ENCODE measurements at regions not wholly inside any gene's neighbourhood (a gene's known extent, or its start where the extent isn't known, plus 50 kb on each side); places are given as distances from the start of the nearest gene placed in this dataset.

- H3K9me3 Mint-ChIP-seq (ENCODE audit: unreplicated experiment): no peaks in the 10 kb centered on the region
- H3K4me2 ChIP-seq (ENCODE audit: low read length): no peak overlapping the region
- H3K9me3 ChIP-seq (ENCODE audit: insufficient read depth, low read depth, low read length): no peaks in the 10 kb centered on the region
- H3K36me3 ChIP-seq (ENCODE audit: insufficient read depth, low read length): no peaks in the 10 kb centered on the region
- H3K4me3 ChIP-seq (ENCODE audit: insufficient read depth, low read depth, low read length): no peak overlapping the region
- H3K27ac ChIP-seq (ENCODE audit: low read depth, low read length): no peak overlapping the region
- no peak for FAIRE-seq
- H3K27me3 ChIP-seq (ENCODE audit: insufficient read depth, low read length): peaks cover 5% of the 10 kb centered on the region
- H3K79me2 ChIP-seq (ENCODE audit: insufficient read depth, low read length): no peaks in the 10 kb centered on the region
- no peak overlapping the region for H3K9ac ChIP-seq (ENCODE audit: low read length)
- no peak overlapping the region for H2AFZ ChIP-seq (ENCODE audit: low read depth, low read length)
- TF ChIP-seq CTCF (IDR thresholded peaks at IDR 0.05; ENCODE audit: insufficient read depth, low read depth, low read length) (no peak), EZH2 (IDR thresholded peaks at IDR 0.05; ENCODE audit: insufficient read depth, low read length) (no peak)
- no peaks in the 10 kb centered on the region for H4K20me1 ChIP-seq (ENCODE audit: insufficient read depth, low read length)
- no peaks in the 10 kb centered on the region for H3K4me1 Mint-ChIP-seq (ENCODE audit: low read depth, unreplicated experiment)
- H3K27me3 Mint-ChIP-seq (ENCODE audit: low read depth, unreplicated experiment): peaks cover 13% of the 10 kb centered on the region
- H3K36me3 Mint-ChIP-seq (ENCODE audit: low read depth, unreplicated experiment): no peaks in the 10 kb centered on the region
- H3K4me3 Mint-ChIP-seq (ENCODE audit: unreplicated experiment): no peak overlapping the region
- no peak for DNase-seq (ENCODE audit: low read depth)
- H3K4me1 ChIP-seq (ENCODE audit: insufficient read depth, low read length): no peaks in the 10 kb centered on the region
- H3K27ac Mint-ChIP-seq (ENCODE audit: unreplicated experiment): no peak overlapping the region
Observed at GRCh38 chr12:111067498-111067897, 147.1 kb upstream of the MYL2 start.

- no peaks in the 10 kb centered on the region for H3K9me3 Mint-ChIP-seq (ENCODE audit: unreplicated experiment)
- H3K27me3 Mint-ChIP-seq (ENCODE audit: low read depth, unreplicated experiment): peaks cover 17% of the 10 kb centered on the region
- H3K4me1 Mint-ChIP-seq (ENCODE audit: low read depth, unreplicated experiment): no peaks in the 10 kb centered on the region
- Histone ChIP-seq H3K79me2 (ENCODE audit: insufficient read depth, low read length) (no peaks in the 10 kb centered on the region), H2AFZ (ENCODE audit: low read depth, low read length) (no peak overlapping the region), H3K4me2 (ENCODE audit: low read length) (no peak overlapping the region), H3K36me3 (ENCODE audit: insufficient read depth, low read length) (no peaks in the 10 kb centered on the region), H3K9me3 (ENCODE audit: insufficient read depth, low read depth, low read length) (no peaks in the 10 kb centered on the region), H3K9ac (ENCODE audit: low read length) (no peak overlapping the region), H3K27me3 (ENCODE audit: insufficient read depth, low read length) (peaks cover 5% of the 10 kb centered on the region), H3K27ac (ENCODE audit: low read depth, low read length) (no peak overlapping the region), H4K20me1 (ENCODE audit: insufficient read depth, low read length) (no peaks in the 10 kb centered on the region), H3K4me3 (ENCODE audit: insufficient read depth, low read depth, low read length) (no peak overlapping the region), H3K4me1 (ENCODE audit: insufficient read depth, low read length) (no peaks in the 10 kb centered on the region)
- no peak for DNase-seq (ENCODE audit: low read depth)
- no peaks in the 10 kb centered on the region for H3K36me3 Mint-ChIP-seq (ENCODE audit: low read depth, unreplicated experiment)
- TF ChIP-seq EZH2 (IDR thresholded peaks at IDR 0.05; ENCODE audit: insufficient read depth, low read length) (no peak), CTCF (IDR thresholded peaks at IDR 0.05; ENCODE audit: insufficient read depth, low read depth, low read length) (no peak)
- H3K27ac Mint-ChIP-seq (ENCODE audit: unreplicated experiment): no peak overlapping the region
- FAIRE-seq: no peak
- H3K4me3 Mint-ChIP-seq (ENCODE audit: unreplicated experiment): no peak overlapping the region
Observed at GRCh38 chr12:111066744-111067437, 146.5 kb upstream of the MYL2 start.

GRCh38 chr12:111064982-111065381 lies 144.6 kb upstream of the MYL2 start:
- DNase-seq (ENCODE audit: low read depth) (no peak), FAIRE-seq (no peak)
- H3K4me1 Mint-ChIP-seq (ENCODE audit: low read depth, unreplicated experiment): no peaks in the 10 kb centered on the region
- no peak overlapping the region for H3K4me3 Mint-ChIP-seq (ENCODE audit: unreplicated experiment)
- Histone ChIP-seq H3K36me3 (ENCODE audit: insufficient read depth, low read length) (no peaks in the 10 kb centered on the region), H3K79me2 (ENCODE audit: insufficient read depth, low read length) (no peaks in the 10 kb centered on the region), H3K9me3 (ENCODE audit: insufficient read depth, low read depth, low read length) (no peaks in the 10 kb centered on the region), H3K27ac (ENCODE audit: low read depth, low read length) (no peak overlapping the region), H3K4me1 (ENCODE audit: insufficient read depth, low read length) (no peaks in the 10 kb centered on the region), H3K4me3 (ENCODE audit: insufficient read depth, low read depth, low read length) (no peak overlapping the region), H2AFZ (ENCODE audit: low read depth, low read length) (no peak overlapping the region), H3K4me2 (ENCODE audit: low read length) (no peak overlapping the region), H4K20me1 (ENCODE audit: insufficient read depth, low read length) (no peaks in the 10 kb centered on the region), H3K9ac (ENCODE audit: low read length) (no peak overlapping the region), H3K27me3 (ENCODE audit: insufficient read depth, low read length) (peaks cover 5% of the 10 kb centered on the region)
- peaks cover 26% of the 10 kb centered on the region for H3K27me3 Mint-ChIP-seq (ENCODE audit: low read depth, unreplicated experiment)
- H3K27ac Mint-ChIP-seq (ENCODE audit: unreplicated experiment): no peak overlapping the region
- no peaks in the 10 kb centered on the region for H3K9me3 Mint-ChIP-seq (ENCODE audit: unreplicated experiment)
- TF ChIP-seq CTCF (IDR thresholded peaks at IDR 0.05; ENCODE audit: insufficient read depth, low read depth, low read length) (no peak), EZH2 (IDR thresholded peaks at IDR 0.05; ENCODE audit: insufficient read depth, low read length) (no peak)
- H3K36me3 Mint-ChIP-seq (ENCODE audit: low read depth, unreplicated experiment): no peaks in the 10 kb centered on the region
